ENCODE measurements at regions not wholly inside any gene's neighbourhood (a gene's known extent, or its start where the extent isn't known, plus 50 kb on each side); places are given as distances from the start of the nearest gene placed in this dataset.

DNA sequence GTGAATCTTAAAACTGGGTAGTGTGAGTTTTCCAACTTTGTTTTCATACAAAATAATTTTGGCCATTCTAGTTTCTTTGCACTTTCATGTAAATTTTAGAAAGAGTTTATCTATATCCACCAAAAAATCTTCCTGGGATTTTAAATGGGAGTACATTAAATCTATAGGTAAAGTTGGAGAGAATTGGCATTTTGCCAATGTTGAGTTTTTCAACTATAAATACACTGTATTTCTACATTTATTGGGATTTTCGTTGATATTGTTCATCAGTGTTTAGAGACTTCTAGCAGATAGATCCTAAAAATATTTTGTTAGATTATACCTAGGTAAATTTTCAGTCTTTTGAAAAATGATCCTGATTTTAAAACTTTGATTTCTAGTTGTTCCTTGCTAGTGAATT lies 83.1 kb upstream of the CCDC54 start:
- TF ChIP-seq, protein P1, sequence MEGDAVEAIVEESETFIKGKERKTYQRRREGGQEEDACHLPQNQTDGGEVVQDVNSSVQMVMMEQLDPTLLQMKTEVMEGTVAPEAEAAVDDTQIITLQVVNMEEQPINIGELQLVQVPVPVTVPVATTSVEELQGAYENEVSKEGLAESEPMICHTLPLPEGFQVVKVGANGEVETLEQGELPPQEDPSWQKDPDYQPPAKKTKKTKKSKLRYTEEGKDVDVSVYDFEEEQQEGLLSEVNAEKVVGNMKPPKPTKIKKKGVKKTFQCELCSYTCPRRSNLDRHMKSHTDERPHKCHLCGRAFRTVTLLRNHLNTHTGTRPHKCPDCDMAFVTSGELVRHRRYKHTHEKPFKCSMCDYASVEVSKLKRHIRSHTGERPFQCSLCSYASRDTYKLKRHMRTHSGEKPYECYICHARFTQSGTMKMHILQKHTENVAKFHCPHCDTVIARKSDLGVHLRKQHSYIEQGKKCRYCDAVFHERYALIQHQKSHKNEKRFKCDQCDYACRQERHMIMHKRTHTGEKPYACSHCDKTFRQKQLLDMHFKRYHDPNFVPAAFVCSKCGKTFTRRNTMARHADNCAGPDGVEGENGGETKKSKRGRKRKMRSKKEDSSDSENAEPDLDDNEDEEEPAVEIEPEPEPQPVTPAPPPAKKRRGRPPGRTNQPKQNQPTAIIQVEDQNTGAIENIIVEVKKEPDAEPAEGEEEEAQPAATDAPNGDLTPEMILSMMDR (IDR thresholded peaks at IDR 0.05): no peak
- TF ChIP-seq POLR2AphosphoS5 (IDR thresholded peaks at IDR 0.05) (no peak), POLR2A (IDR thresholded peaks at IDR 0.05) (no peak)

Measured in upper lobe of left lung (tissue), 4 donors.